Pancreas (tissue), 10 donors: ENCODE measurements at regions not wholly inside any gene's neighbourhood (a gene's known extent, or its start where the extent isn't known, plus 50 kb on each side); places are given as distances from the start of the nearest gene placed in this dataset.

ENCODE experiments used
- ATAC-seq, 4 donors: fragments of 200-7000 bp; cut with Tn5 transposase; one replicate each; pipeline versions ENCODE4 v1.8.0 to v1.9.1; 2020; ENCODE audit warnings: mild to moderate bottlenecking in 4 of 4, moderate library complexity in 4 of 4
- DNase-seq, 6 donors: peaks; one replicate each; pipeline ENCODE4 v3.0.0-alpha.2; 2020
- FAIRE-seq: peaks from 2 replicates; lab custom pipeline; 2012; peaks lifted over from hg19 to GRCh38; lab: Jason Lieb, UNC
- H3K27ac ChIP-seq, 4 donors: fragments of 200-600 bp; sonication (generic); 1 replicate in 3 of 4; 2 replicates in 1 of 4; pipeline versions ENCODE4 v1.5.0 to v1.8.0; 2020
- H3K27me3 ChIP-seq, 4 donors: fragments of 200-600 bp; one replicate each; pipeline ENCODE4 v1.8.0; 2021
- H3K36me3 ChIP-seq, 3 donors: fragments of 200-600 bp; sonication (generic) in 1 of 3; one replicate each; pipeline versions ENCODE4 v1.5.0 to v1.8.0; 2020 to 2021
- H3K4me1 ChIP-seq, 3 donors: fragments of 200-600 bp; one replicate each; pipeline ENCODE4 v1.8.0; 2021
- H3K4me3 ChIP-seq, 4 donors: fragments of 200-600 bp; sonication (generic) in 2 of 4; one replicate each; pipeline versions ENCODE4 v1.5.0 to v1.8.0; 2020 to 2021
- H3K9me3 ChIP-seq, 4 donors: fragments of 200-600 bp; one replicate each; pipeline ENCODE4 v1.8.0; 2021
- CTCF ChIP-seq, 4 donors: fragments of 200-600 bp; sonication (generic) in 3 of 4; IDR thresholded peaks; one replicate each; pipeline versions ENCODE4 v1.5.0 to v1.8.0; 2021; ENCODE audit warnings: antibody characterized with exemption in 4 of 4
- WGBS, 2 donors: extraction: QIAGEN DNeasy Blood & Tissue Kit; methylation state at CpG; one replicate each; pipeline ENCODE4 v1.1.7; 2013; 5-methylcytosine and 5-hydroxymethylcytosine counted together
- intact Hi-C, 3 donors: fragments of 100-400 bp; cut with DNase I; formaldehyde crosslinking; loops; one replicate each; pipeline versions ENCODE4 v1.11.1 to v1.14.2; 2022
- donor health status: healthy with polysubstance abuse.
- donor health status: DM: no; HTN: no; CAD: no; lungs with moderate emphysema.
- donor health status: DM: no; HTN: no; CAD: no.
- donor health status: control.
- donor health status: control.
- donor health status: Bipolar disorder and iron deficiency.
- donor health status: DM: yes; HTN: yes; CAD: no.
- donor health status: DM: no; HTN: no; CAD: no.
- donor health status: DM: no; HTN: no; CAD: no.
- donor health status: DM: yes; HTN: yes; CAD: no.

GRCh38 chr15:95615436-95615835 lies 715.1 kb upstream of the NR2F2 start:
- intact Hi-C loops, result no loop called here
- no peak for FAIRE-seq
- ATAC-seq, result no peak
- no peaks in the 10 kb centered on the region for H3K9me3 ChIP-seq
- TF ChIP-seq CTCF (IDR thresholded peaks at IDR 0.05), result no peak
- H3K4me3 ChIP-seq, result no peak overlapping the region
- no peaks in the 10 kb centered on the region for H3K27me3 ChIP-seq
- no peak for DNase-seq
- no peaks in the 10 kb centered on the region for H3K36me3 ChIP-seq
- WGBS, 2 donors, result 22 to 24% methylated on average over 3 of the region's 3 CpGs
- no peaks in the 10 kb centered on the region for H3K4me1 ChIP-seq
- no peak overlapping the region for H3K27ac ChIP-seq

GRCh38 chr15:95616306-95616705 lies 714.2 kb upstream of the NR2F2 start:
- intact Hi-C loops, result no loop called here
- Histone ChIP-seq H3K4me1 (no peaks in the 10 kb centered on the region), H3K27ac (no peak overlapping the region), H3K9me3 (no peaks in the 10 kb centered on the region), H3K4me3 (no peak overlapping the region), H3K36me3 (no peaks in the 10 kb centered on the region), H3K27me3 (no peaks in the 10 kb centered on the region)
- ATAC-seq (no peak), DNase-seq (no peak), FAIRE-seq (no peak)
- TF ChIP-seq CTCF (IDR thresholded peaks at IDR 0.05), result no peak
- 91 to 98% methylated on average over 2 of the region's 2 CpGs for WGBS, 2 donors

GRCh38 chr15:95620934-95621579 lies 709.4 kb upstream of the NR2F2 start:
- DNase-seq, result no peak
- H3K36me3 ChIP-seq, result no peaks in the 10 kb centered on the region
- no peaks in the 10 kb centered on the region for H3K27me3 ChIP-seq
- H3K27ac ChIP-seq, result no peak overlapping the region
- H3K9me3 ChIP-seq, result no peaks in the 10 kb centered on the region
- H3K4me3 ChIP-seq, result no peak overlapping the region
- no peaks in the 10 kb centered on the region for H3K4me1 ChIP-seq
- FAIRE-seq, result no peak
- 94 to 96% methylated on average over 1 of the region's 1 CpG for WGBS, 2 donors
- peak in 1 of 4 donors; percentile 27 for ATAC-seq
- intact Hi-C loops, result no loop called here
- TF ChIP-seq CTCF (IDR thresholded peaks at IDR 0.05), result no peak

GRCh38 chr15:95622843-95623242 lies 707.7 kb upstream of the NR2F2 start:
- no peak for DNase-seq
- H3K4me3 ChIP-seq, result no peak overlapping the region
- H3K36me3 ChIP-seq, result no peaks in the 10 kb centered on the region
- no peak for TF ChIP-seq CTCF (IDR thresholded peaks at IDR 0.05)
- no peaks in the 10 kb centered on the region for H3K27me3 ChIP-seq
- H3K9me3 ChIP-seq, result no peaks in the 10 kb centered on the region
- no peak overlapping the region for H3K27ac ChIP-seq
- intact Hi-C loops, result no loop called here
- no peak for ATAC-seq
- FAIRE-seq, result no peak
- no peaks in the 10 kb centered on the region for H3K4me1 ChIP-seq

GRCh38 chr15:95624100-95624499 lies 706.4 kb upstream of the NR2F2 start:
- no peak for TF ChIP-seq CTCF (IDR thresholded peaks at IDR 0.05)
- Histone ChIP-seq H3K4me1 (no peaks in the 10 kb centered on the region), H3K4me3 (no peak overlapping the region), H3K9me3 (no peaks in the 10 kb centered on the region), H3K36me3 (no peaks in the 10 kb centered on the region), H3K27me3 (no peaks in the 10 kb centered on the region), H3K27ac (no peak overlapping the region)
- ATAC-seq, result peak in 1 of 4 donors; percentile 25
- no peak for DNase-seq
- no peak for FAIRE-seq
- WGBS, 2 donors, result 41 to 43% methylated on average over 1 of the region's 1 CpG
- intact Hi-C loops, result no loop called here
